ENCODE measurements at regions not wholly inside any gene's neighbourhood (a gene's known extent, or its start where the extent isn't known, plus 50 kb on each side); places are given as distances from the start of the nearest gene placed in this dataset.

- FAIRE-seq: no peak
- DNase-seq (ENCODE audit: insufficient read length, low spot score): no peak
Measured at GRCh38 chr10:59075576-59075975, 100.9 kb upstream of the PHYHIPL start.

- no peak for FAIRE-seq
Measured at GRCh38 chr10:59077855-59078254, 98.6 kb upstream of the PHYHIPL start.

GRCh38 chr10:59078978-59079377, 97.5 kb upstream of the PHYHIPL start:
- no peak for DNase-seq (ENCODE audit: insufficient read length, low spot score)
- FAIRE-seq: no peak

More at GRCh38 chr10:59077855-59078254, 98.6 kb upstream of the PHYHIPL start:
- DNase-seq (ENCODE audit: insufficient read length, low spot score): no peak

GRCh38 chr10:59079386-59080226, 96.8 kb upstream of the PHYHIPL start:
- no peak for FAIRE-seq
- DNase-seq (ENCODE audit: insufficient read length, low spot score): peak; percentile 19

GRCh38 chr10:59082249-59082648, 94.2 kb upstream of the PHYHIPL start:
- FAIRE-seq: no peak
- no peak for DNase-seq (ENCODE audit: insufficient read length, low spot score)

GRCh38 chr10:59085054-59085453, 91.4 kb upstream of the PHYHIPL start:
- DNase-seq (ENCODE audit: insufficient read length, low spot score) (no peak), FAIRE-seq (no peak)

- no peak for FAIRE-seq
- DNase-seq (ENCODE audit: insufficient read length, low spot score): no peak
Measured at GRCh38 chr10:59085711-59086502, 90.5 kb upstream of the PHYHIPL start.

- FAIRE-seq: no peak
Measured at GRCh38 chr10:59087486-59087885, 89.0 kb upstream of the PHYHIPL start.

GRCh38 chr10:59088912-59089573, 87.4 kb upstream of the PHYHIPL start:
- FAIRE-seq (no peak), DNase-seq (ENCODE audit: insufficient read length, low spot score) (no peak)

More at GRCh38 chr10:59087486-59087885, 89.0 kb upstream of the PHYHIPL start:
- no peak for DNase-seq (ENCODE audit: insufficient read length, low spot score)

- DNase-seq (ENCODE audit: insufficient read length, low spot score) (no peak), FAIRE-seq (no peak)
Measured at GRCh38 chr10:59090817-59091622, 85.4 kb upstream of the PHYHIPL start.

GRCh38 chr10:59093461-59093860, 83.0 kb upstream of the PHYHIPL start:
- FAIRE-seq (no peak), DNase-seq (ENCODE audit: insufficient read length, low spot score) (no peak)

GRCh38 chr10:59096631-59097030, 79.8 kb upstream of the PHYHIPL start:
- no peak for FAIRE-seq
- no peak for DNase-seq (ENCODE audit: insufficient read length, low spot score)

- no peak for FAIRE-seq
- DNase-seq (ENCODE audit: insufficient read length, low spot score): no peak
Measured at GRCh38 chr10:59098387-59098786, 78.1 kb upstream of the PHYHIPL start.

- DNase-seq (ENCODE audit: insufficient read length, low spot score) (no peak), FAIRE-seq (no peak)
Measured at GRCh38 chr10:59098831-59099452, 77.5 kb upstream of the PHYHIPL start.

GRCh38 chr10:59099481-59099880, 77.0 kb upstream of the PHYHIPL start:
- FAIRE-seq (no peak), DNase-seq (ENCODE audit: insufficient read length, low spot score) (no peak)

GRCh38 chr10:59102394-59102793, 74.0 kb upstream of the PHYHIPL start:
- FAIRE-seq: no peak
- no peak for DNase-seq (ENCODE audit: insufficient read length, low spot score)

- FAIRE-seq (no peak), DNase-seq (ENCODE audit: insufficient read length, low spot score) (no peak)
Measured at GRCh38 chr10:59104186-59104585, 72.3 kb upstream of the PHYHIPL start.

GRCh38 chr10:59106441-59106840, 70.0 kb upstream of the PHYHIPL start:
- FAIRE-seq (no peak), DNase-seq (ENCODE audit: insufficient read length, low spot score) (no peak)

- no peak for FAIRE-seq
- DNase-seq (ENCODE audit: insufficient read length, low spot score): no peak
Measured at GRCh38 chr10:59107147-59107546, 69.3 kb upstream of the PHYHIPL start.

GRCh38 chr10:59108296-59108870, 68.1 kb upstream of the PHYHIPL start:
- DNase-seq (ENCODE audit: insufficient read length, low spot score): no peak
- FAIRE-seq: no peak

Measured in HTR-8/SVneo (cell line).